RWPE1 (cell line): ENCODE measurements at regions not wholly inside any gene's neighbourhood (a gene's known extent, or its start where the extent isn't known, plus 50 kb on each side); places are given as distances from the start of the nearest gene placed in this dataset.

Experiments
- CTCF ChIA-PET: fragments of 350-600 bp; sonication (Branson Sonifier 250); formaldehyde crosslinking; extraction: SDS; loops from one replicate; lab custom pipeline; 2021; lab: Yijun Ruan, JAX
- POLR2A ChIA-PET: fragments of 400-600 bp; formaldehyde crosslinking; extraction: SDS; loops from one replicate; lab custom pipeline; 2020; ENCODE audit warnings: antibody characterized with exemption; ENCODE audit not compliant: low non-redundant PET; lab: Yijun Ruan, JAX
- DNase-seq: peaks from one replicate; pipeline ENCODE4 v3.0.0; 2012; ENCODE audit warnings: low spot score
- H3K27ac ChIP-seq: fragments of 450-650 bp; 2 replicates; pipeline ENCODE4 v1.5.1; 2017
- TF ChIP-seq, protein P1 (sequence below): fragments of 450-650 bp; conservative IDR thresholded peaks from 2 replicates; pipeline ENCODE4 v1.5.1; 2017; ENCODE audit warnings: low read depth, mild to moderate bottlenecking

DNA sequence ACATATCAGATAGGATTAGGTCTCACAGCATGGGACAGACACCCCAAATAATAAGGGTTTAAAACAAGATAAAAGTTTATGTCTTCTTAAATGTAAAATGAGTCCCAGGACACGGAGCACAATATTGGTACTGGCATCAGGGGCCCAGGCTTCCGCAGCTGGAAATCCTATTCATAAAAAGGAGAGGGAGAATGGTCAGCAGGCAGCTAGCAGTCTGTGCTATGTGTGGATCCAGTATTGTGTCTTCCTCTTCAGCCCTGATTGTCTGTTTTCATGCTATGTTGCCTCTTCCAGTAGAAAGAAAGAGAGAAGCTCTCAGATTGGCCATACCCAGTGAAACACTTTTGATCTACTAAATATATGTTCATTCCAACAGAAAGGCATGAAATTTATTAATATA is 319.3 kb upstream of the SLCO3A1 start:
- TF ChIP-seq, protein P1, sequence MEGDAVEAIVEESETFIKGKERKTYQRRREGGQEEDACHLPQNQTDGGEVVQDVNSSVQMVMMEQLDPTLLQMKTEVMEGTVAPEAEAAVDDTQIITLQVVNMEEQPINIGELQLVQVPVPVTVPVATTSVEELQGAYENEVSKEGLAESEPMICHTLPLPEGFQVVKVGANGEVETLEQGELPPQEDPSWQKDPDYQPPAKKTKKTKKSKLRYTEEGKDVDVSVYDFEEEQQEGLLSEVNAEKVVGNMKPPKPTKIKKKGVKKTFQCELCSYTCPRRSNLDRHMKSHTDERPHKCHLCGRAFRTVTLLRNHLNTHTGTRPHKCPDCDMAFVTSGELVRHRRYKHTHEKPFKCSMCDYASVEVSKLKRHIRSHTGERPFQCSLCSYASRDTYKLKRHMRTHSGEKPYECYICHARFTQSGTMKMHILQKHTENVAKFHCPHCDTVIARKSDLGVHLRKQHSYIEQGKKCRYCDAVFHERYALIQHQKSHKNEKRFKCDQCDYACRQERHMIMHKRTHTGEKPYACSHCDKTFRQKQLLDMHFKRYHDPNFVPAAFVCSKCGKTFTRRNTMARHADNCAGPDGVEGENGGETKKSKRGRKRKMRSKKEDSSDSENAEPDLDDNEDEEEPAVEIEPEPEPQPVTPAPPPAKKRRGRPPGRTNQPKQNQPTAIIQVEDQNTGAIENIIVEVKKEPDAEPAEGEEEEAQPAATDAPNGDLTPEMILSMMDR: no peak
- DNase-seq: no peak
- CTCF ChIA-PET: no interaction called here
- no peak overlapping the region for H3K27ac ChIP-seq
- POLR2A ChIA-PET: no interaction called here

DNA sequence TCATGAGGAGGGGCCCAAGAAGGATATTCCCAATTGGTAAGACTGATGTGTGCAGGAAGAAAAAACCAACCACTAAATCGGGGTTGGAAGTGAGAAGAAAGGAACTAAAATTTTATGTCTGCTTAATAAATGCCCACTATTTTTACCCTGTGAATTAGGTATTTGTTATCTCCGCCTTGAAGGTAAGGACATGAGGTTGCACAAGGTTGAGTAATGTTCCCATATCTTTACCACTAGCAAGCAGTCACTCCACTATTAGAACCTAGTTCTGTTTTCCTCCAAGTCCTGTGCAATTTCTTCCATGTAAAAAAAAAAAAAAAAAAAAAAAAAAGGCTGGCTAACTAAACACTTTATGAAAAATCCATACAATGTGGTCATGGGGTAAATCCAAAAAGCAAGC is 318.5 kb upstream of the SLCO3A1 start:
- POLR2A ChIA-PET: no interaction called here
- TF ChIP-seq, protein P1: no peak

DNA sequence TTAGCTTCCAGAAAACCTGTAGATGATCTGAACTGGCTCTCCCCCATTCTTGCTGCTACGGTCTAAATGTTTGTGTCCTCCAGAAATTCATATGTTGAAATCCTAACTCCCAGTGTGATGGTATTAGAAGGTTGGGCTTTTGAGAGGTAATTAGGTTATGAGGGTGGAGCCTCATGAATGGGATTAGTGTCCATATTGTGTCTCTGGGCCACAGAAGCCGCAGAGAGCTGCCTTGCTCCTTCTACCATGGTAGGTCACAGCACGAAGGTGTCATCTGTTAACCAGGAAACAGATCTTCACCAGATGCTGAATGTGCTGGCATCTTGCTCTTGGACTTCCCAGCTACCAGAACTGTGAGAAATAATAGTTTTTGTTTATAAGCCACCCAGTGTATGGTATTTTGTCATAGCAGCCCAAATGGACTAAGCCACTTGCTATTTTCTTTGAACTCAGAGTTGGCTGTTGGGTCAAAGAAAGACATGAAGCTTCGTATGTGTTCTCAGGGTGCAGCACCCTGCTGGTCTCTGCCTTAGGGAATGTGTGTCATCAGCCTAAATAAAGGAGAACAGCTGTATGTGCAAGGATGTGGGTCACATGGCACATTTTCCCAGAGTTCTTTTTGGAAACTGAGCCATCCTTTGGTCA is 317.5 kb upstream of the SLCO3A1 start:
- TF ChIP-seq, protein P1: no peak
- no peak overlapping the region for H3K27ac ChIP-seq
- POLR2A ChIA-PET: no interaction called here
- CTCF ChIA-PET: no interaction called here
- DNase-seq: no peak

More for the DNA sequence above, 318.5 kb upstream of the SLCO3A1 start:
- no peak overlapping the region for H3K27ac ChIP-seq
- DNase-seq: no peak
- CTCF ChIA-PET: interaction anchor here (0.6 to 0.7 kb wide), 2 partner anchors 116 to 234 kb away, joined by 3 to 4 read pairs; no protein-coding TSS in a partner anchor

DNA sequence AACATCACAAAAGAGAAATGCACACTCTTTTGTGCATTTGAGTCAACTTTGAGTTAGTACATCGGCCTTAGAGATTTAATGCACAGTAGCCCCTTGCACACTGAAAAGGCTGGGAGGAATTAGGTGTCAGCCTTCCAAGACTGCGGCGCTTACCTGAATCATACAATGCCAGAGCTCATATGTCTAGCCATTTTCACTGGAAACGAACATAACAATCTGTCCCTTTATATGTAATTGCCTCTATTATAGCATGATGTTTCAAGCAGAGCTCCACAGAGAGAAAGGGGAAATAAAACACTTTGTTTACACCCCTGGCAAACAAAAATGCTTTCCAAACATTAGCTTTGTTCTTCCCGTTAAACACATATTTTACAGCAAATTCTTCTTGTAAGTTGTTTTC is 315.7 kb upstream of the SLCO3A1 start:
- no peak for DNase-seq
- ChIA-PET CTCF (no interaction called here), POLR2A (no interaction called here)
- TF ChIP-seq, protein P1: no peak
- no peak overlapping the region for H3K27ac ChIP-seq

DNA sequence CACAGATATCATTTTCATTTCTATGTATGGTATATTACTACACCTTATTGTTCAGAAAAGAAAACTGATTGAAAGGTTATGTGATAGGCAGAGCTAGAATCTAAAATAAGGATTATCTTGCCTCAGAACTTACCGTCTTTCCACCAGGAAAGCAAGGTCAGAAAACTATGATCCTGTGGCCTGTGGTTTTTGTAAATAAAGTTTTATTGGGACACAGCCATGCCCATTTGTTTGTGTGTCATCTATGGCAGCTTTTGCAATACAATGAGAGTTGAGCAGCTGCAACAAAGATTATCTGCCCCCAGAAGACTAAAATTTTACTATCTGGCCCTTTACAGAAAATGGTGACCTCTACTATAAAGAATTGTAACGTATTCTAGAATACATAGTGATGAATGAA is 314.7 kb upstream of the SLCO3A1 start:
- TF ChIP-seq, protein P1: no peak
- DNase-seq: no peak
- ChIA-PET CTCF (no interaction called here), POLR2A (no interaction called here)
- no peak overlapping the region for H3K27ac ChIP-seq

DNA sequence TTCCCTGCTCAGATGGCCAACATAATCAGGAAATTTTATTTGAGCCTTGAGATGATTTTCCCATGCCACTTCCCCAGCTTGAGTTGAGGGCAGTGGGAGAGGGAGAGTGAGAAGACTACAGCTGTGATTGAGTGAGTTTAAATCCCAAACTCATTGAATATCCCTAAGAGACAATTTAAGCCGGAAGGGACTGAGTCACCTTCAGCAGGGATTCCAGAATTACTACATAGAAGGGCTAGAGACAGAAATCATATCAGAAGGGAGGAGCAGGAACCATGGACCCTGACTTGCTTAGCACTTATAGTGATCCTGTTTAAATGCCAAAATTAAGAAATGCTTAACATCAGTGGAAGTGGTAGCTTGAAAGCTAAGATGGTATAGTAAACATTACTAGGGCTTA is 312.2 kb upstream of the SLCO3A1 start:
- CTCF ChIA-PET: no interaction called here
- no peak for DNase-seq

More for the DNA sequence above, 312.2 kb upstream of the SLCO3A1 start:
- TF ChIP-seq, protein P1: no peak
- no peak overlapping the region for H3K27ac ChIP-seq
- POLR2A ChIA-PET: no interaction called here
